Gastroesophageal sphincter (tissue), 3 donors: ENCODE measurements at regions not wholly inside any gene's neighbourhood (a gene's known extent, or its start where the extent isn't known, plus 50 kb on each side); places are given as distances from the start of the nearest gene placed in this dataset.

Experiments
- CTCF ChIP-seq, 4 experiments: fragments of 200-600 bp in 2 of 4; fragments of 450-650 bp in 2 of 4; sonication (generic) in 1 of 4; IDR thresholded peaks; one replicate each; pipeline ENCODE4 v1.5.1; 2017 to 2019; ENCODE audit warnings: antibody characterized with exemption in 4 of 4, mild to moderate bottlenecking in 2 of 4, moderate library complexity in 2 of 4
- POLR2A ChIP-seq, 2 donors: fragments of 450-650 bp; IDR thresholded peaks; one replicate each; pipeline ENCODE4 v1.6.1; 2017; ENCODE audit warnings: antibody characterized with exemption in 2 of 2, mild to moderate bottlenecking in 2 of 2, moderate library complexity in 1 of 2

DNA sequence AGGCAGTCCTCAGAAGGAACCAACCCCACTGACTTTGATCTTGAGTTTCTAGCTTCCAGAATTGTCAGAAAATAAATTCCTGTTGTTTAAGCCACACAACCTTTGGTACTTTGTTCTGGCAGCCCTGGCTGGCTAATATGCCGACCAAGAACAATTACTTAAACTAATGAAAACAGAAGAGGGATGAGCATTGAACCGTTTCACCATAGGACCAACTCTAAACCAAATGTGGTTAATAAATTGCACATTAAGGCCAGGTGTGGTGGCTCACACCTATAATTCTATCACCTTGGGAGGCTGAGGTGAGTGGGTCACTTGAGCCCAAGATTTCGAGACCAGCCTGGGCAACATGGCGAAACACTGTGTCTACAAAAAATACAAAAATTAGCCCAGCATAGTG is 160.9 kb upstream of the RAI14 start:
- TF ChIP-seq CTCF (IDR thresholded peaks at IDR 0.05) (no peak), POLR2A (IDR thresholded peaks at IDR 0.05) (no peak)
